ENCODE measurements at regions not wholly inside any gene's neighbourhood (a gene's known extent, or its start where the extent isn't known, plus 50 kb on each side); places are given as distances from the start of the nearest gene placed in this dataset.
"Not testable (repeated sequence)": the region's sequence is repeated elsewhere in the genome, so short reads cannot be mapped to it uniquely, and the experiment has no call there.

- H3K9me2 ChIP-seq; H3K79me2 ChIP-seq (ENCODE audit: insufficient read depth); H3K27me3 ChIP-seq (ENCODE audit: insufficient read depth); H3F3A ChIP-seq (replicated peaks; ENCODE audit: insufficient read depth); H3K36me3 ChIP-seq (replicated peaks in 1 of 2; ENCODE audit: control insufficient read depth in 1 of 2, insufficient read depth in 2 of 2, low read length in 1 of 2); H3K9me3 ChIP-seq; H3K27ac ChIP-seq (ENCODE audit: low read depth in 2 of 2, low read length in 1 of 2); POLR2A ChIA-PET; H3K9ac ChIP-seq; H3K4me2 ChIP-seq; H4K20me1 ChIP-seq (ENCODE audit: insufficient read depth); CTCF ChIA-PET; H3K4me1 ChIP-seq (ENCODE audit: control insufficient read depth in 1 of 2, insufficient read depth in 2 of 2, low read depth in 1 of 2, low read length in 1 of 2); H3K4me3 ChIP-seq (ENCODE audit: low read depth in 2 of 2, low read length in 1 of 2); DNase-seq; H2AFZ ChIP-seq (ENCODE audit: low read depth): not testable (repeated sequence)
- WGBS (ENCODE audit: low lambda C conversion rate): 3% methylated on average over 1 of the region's 1 CpG
Measured at GRCh38 chr10:46645110-46645509, 66.2 kb downstream of the SYT15 start.

- DNase-seq; H3K4me3 ChIP-seq (ENCODE audit: low read depth in 2 of 2, low read length in 1 of 2); H3K9me3 ChIP-seq; H3K9ac ChIP-seq; H3K79me2 ChIP-seq (ENCODE audit: insufficient read depth); H3K27ac ChIP-seq (ENCODE audit: low read depth in 2 of 2, low read length in 1 of 2); H3F3A ChIP-seq (replicated peaks; ENCODE audit: insufficient read depth); POLR2A ChIA-PET; H4K20me1 ChIP-seq (ENCODE audit: insufficient read depth); H2AFZ ChIP-seq (ENCODE audit: low read depth); H3K4me2 ChIP-seq; H3K27me3 ChIP-seq (ENCODE audit: insufficient read depth); CTCF ChIA-PET; H3K4me1 ChIP-seq (ENCODE audit: control insufficient read depth in 1 of 2, insufficient read depth in 2 of 2, low read depth in 1 of 2, low read length in 1 of 2); H3K36me3 ChIP-seq (replicated peaks in 1 of 2; ENCODE audit: control insufficient read depth in 1 of 2, insufficient read depth in 2 of 2, low read length in 1 of 2); H3K9me2 ChIP-seq: not testable (repeated sequence)
- WGBS (ENCODE audit: low lambda C conversion rate): 37% methylated on average over 2 of the region's 3 CpGs
Measured at GRCh38 chr10:46646132-46646531, 67.2 kb downstream of the SYT15 start.

GRCh38 chr10:46650967-46651366 lies 72.0 kb downstream of the SYT15 start:
- H3K27me3 ChIP-seq (ENCODE audit: insufficient read depth); POLR2A ChIA-PET; H3K9me3 ChIP-seq; H3K36me3 ChIP-seq (replicated peaks in 1 of 2; ENCODE audit: control insufficient read depth in 1 of 2, insufficient read depth in 2 of 2, low read length in 1 of 2); H3F3A ChIP-seq (replicated peaks; ENCODE audit: insufficient read depth); H4K20me1 ChIP-seq (ENCODE audit: insufficient read depth); H3K27ac ChIP-seq (ENCODE audit: low read depth in 2 of 2, low read length in 1 of 2); H3K9ac ChIP-seq; DNase-seq; H3K9me2 ChIP-seq; H3K4me2 ChIP-seq; H3K79me2 ChIP-seq (ENCODE audit: insufficient read depth); H2AFZ ChIP-seq (ENCODE audit: low read depth); CTCF ChIA-PET; H3K4me3 ChIP-seq (ENCODE audit: low read depth in 2 of 2, low read length in 1 of 2); H3K4me1 ChIP-seq (ENCODE audit: control insufficient read depth in 1 of 2, insufficient read depth in 2 of 2, low read depth in 1 of 2, low read length in 1 of 2): not testable (repeated sequence)
- 17% methylated on average over 1 of the region's 5 CpGs for WGBS (ENCODE audit: low lambda C conversion rate)

GRCh38 chr10:46657437-46657836 lies 78.5 kb downstream of the SYT15 start:
- H3K4me3 ChIP-seq (ENCODE audit: low read depth in 2 of 2, low read length in 1 of 2); H2AFZ ChIP-seq (ENCODE audit: low read depth); H3F3A ChIP-seq (replicated peaks; ENCODE audit: insufficient read depth); H3K9ac ChIP-seq; H4K20me1 ChIP-seq (ENCODE audit: insufficient read depth); H3K36me3 ChIP-seq (replicated peaks in 1 of 2; ENCODE audit: control insufficient read depth in 1 of 2, insufficient read depth in 2 of 2, low read length in 1 of 2); H3K9me2 ChIP-seq; H3K4me1 ChIP-seq (ENCODE audit: control insufficient read depth in 1 of 2, insufficient read depth in 2 of 2, low read depth in 1 of 2, low read length in 1 of 2); H3K27ac ChIP-seq (ENCODE audit: low read depth in 2 of 2, low read length in 1 of 2); DNase-seq; H3K27me3 ChIP-seq (ENCODE audit: insufficient read depth); POLR2A ChIA-PET; H3K9me3 ChIP-seq; CTCF ChIA-PET; H3K79me2 ChIP-seq (ENCODE audit: insufficient read depth); H3K4me2 ChIP-seq: not testable (repeated sequence)
- no CpG with 5 or more reads among the region's 3 CpGs for WGBS (ENCODE audit: low lambda C conversion rate)

- POLR2A ChIA-PET; H3F3A ChIP-seq (replicated peaks; ENCODE audit: insufficient read depth); H3K9me2 ChIP-seq; H3K4me2 ChIP-seq; H3K36me3 ChIP-seq (replicated peaks in 1 of 2; ENCODE audit: control insufficient read depth in 1 of 2, insufficient read depth in 2 of 2, low read length in 1 of 2); H3K9ac ChIP-seq; H3K27ac ChIP-seq (ENCODE audit: low read depth in 2 of 2, low read length in 1 of 2); H3K27me3 ChIP-seq (ENCODE audit: insufficient read depth); H3K4me1 ChIP-seq (ENCODE audit: control insufficient read depth in 1 of 2, insufficient read depth in 2 of 2, low read depth in 1 of 2, low read length in 1 of 2); CTCF ChIA-PET; DNase-seq; H3K79me2 ChIP-seq (ENCODE audit: insufficient read depth); H3K4me3 ChIP-seq (ENCODE audit: low read depth in 2 of 2, low read length in 1 of 2); H4K20me1 ChIP-seq (ENCODE audit: insufficient read depth); H3K9me3 ChIP-seq; H2AFZ ChIP-seq (ENCODE audit: low read depth): not testable (repeated sequence)
- WGBS (ENCODE audit: low lambda C conversion rate): 41% methylated on average over 2 of the region's 8 CpGs
Measured at GRCh38 chr10:46660027-46660834, 81.3 kb downstream of the SYT15 start.

- H3K36me3 ChIP-seq (replicated peaks in 1 of 2; ENCODE audit: control insufficient read depth in 1 of 2, insufficient read depth in 2 of 2, low read length in 1 of 2); H2AFZ ChIP-seq (ENCODE audit: low read depth); POLR2A ChIA-PET; H3K9me3 ChIP-seq; H3K4me3 ChIP-seq (ENCODE audit: low read depth in 2 of 2, low read length in 1 of 2); H3K27me3 ChIP-seq (ENCODE audit: insufficient read depth); H3K9ac ChIP-seq; H3K4me1 ChIP-seq (ENCODE audit: control insufficient read depth in 1 of 2, insufficient read depth in 2 of 2, low read depth in 1 of 2, low read length in 1 of 2); H3K4me2 ChIP-seq; H4K20me1 ChIP-seq (ENCODE audit: insufficient read depth); H3K9me2 ChIP-seq; H3K79me2 ChIP-seq (ENCODE audit: insufficient read depth); H3K27ac ChIP-seq (ENCODE audit: low read depth in 2 of 2, low read length in 1 of 2); DNase-seq; CTCF ChIA-PET; H3F3A ChIP-seq (replicated peaks; ENCODE audit: insufficient read depth): not testable (repeated sequence)
Measured at GRCh38 chr10:46660835-46661164, 81.9 kb downstream of the SYT15 start.

- POLR2A ChIA-PET; H2AFZ ChIP-seq (ENCODE audit: low read depth); H4K20me1 ChIP-seq (ENCODE audit: insufficient read depth); H3K9me3 ChIP-seq; H3K9me2 ChIP-seq; CTCF ChIA-PET; H3K27ac ChIP-seq (ENCODE audit: low read depth in 2 of 2, low read length in 1 of 2); H3F3A ChIP-seq (replicated peaks; ENCODE audit: insufficient read depth); DNase-seq; H3K4me3 ChIP-seq (ENCODE audit: low read depth in 2 of 2, low read length in 1 of 2); H3K27me3 ChIP-seq (ENCODE audit: insufficient read depth); H3K79me2 ChIP-seq (ENCODE audit: insufficient read depth); H3K9ac ChIP-seq; H3K36me3 ChIP-seq (replicated peaks in 1 of 2; ENCODE audit: control insufficient read depth in 1 of 2, insufficient read depth in 2 of 2, low read length in 1 of 2); H3K4me2 ChIP-seq; H3K4me1 ChIP-seq (ENCODE audit: control insufficient read depth in 1 of 2, insufficient read depth in 2 of 2, low read depth in 1 of 2, low read length in 1 of 2): not testable (repeated sequence)
- WGBS (ENCODE audit: low lambda C conversion rate): 0% methylated on average over 1 of the region's 1 CpG
Measured at GRCh38 chr10:46665536-46665935, 86.6 kb downstream of the SYT15 start.
